Aorta (tissue), 5 donors: ENCODE measurements at regions not wholly inside any gene's neighbourhood (a gene's known extent, or its start where the extent isn't known, plus 50 kb on each side); places are given as distances from the start of the nearest gene placed in this dataset.

Source experiments
- ATAC-seq: fragments of 200-7000 bp; cut with Tn5 transposase; one replicate; pipeline ENCODE4 v1.9.1; 2022; ENCODE audit warnings: moderate library complexity; ENCODE audit not compliant: low FRiP score
- DNase-seq, 2 donors: peaks; one replicate each; pipeline ENCODE4 v3.0.0-alpha.2; 2020
- H3K27ac ChIP-seq, 2 donors: one replicate each; pipeline ENCODE4 v1.5.1; 2013; ENCODE audit warnings: low read length in 2 of 2, mild to moderate bottlenecking in 2 of 2, moderate library complexity in 2 of 2, control low read depth in 1 of 2, inconsistent platforms in 1 of 2, low read depth in 1 of 2
- H3K27me3 ChIP-seq, 2 donors: one replicate each; pipeline ENCODE4 v1.6.1; 2013; ENCODE audit warnings: control low read depth in 1 of 2, low read length in 1 of 2, mild to moderate bottlenecking in 1 of 2, moderate library complexity in 1 of 2; ENCODE audit not compliant: insufficient read depth in 2 of 2, control insufficient read depth in 1 of 2
- H3K36me3 ChIP-seq, 2 donors: one replicate each; pipeline ENCODE4 v1.6.1; 2013; ENCODE audit warnings: control low read depth in 1 of 2, low read length in 1 of 2, mild to moderate bottlenecking in 1 of 2; ENCODE audit not compliant: insufficient read depth in 2 of 2, control insufficient read depth in 1 of 2
- H3K4me1 ChIP-seq, 2 donors: one replicate each; pipeline ENCODE4 v1.6.1; 2013; ENCODE audit warnings: low read length in 2 of 2, control low read depth in 1 of 2, mild to moderate bottlenecking in 1 of 2, moderate library complexity in 1 of 2; ENCODE audit not compliant: insufficient read depth in 2 of 2, control insufficient read depth in 1 of 2
- H3K4me3 ChIP-seq, 2 donors: one replicate each; pipeline ENCODE4 v1.5.1; 2013; ENCODE audit warnings: low read length in 2 of 2, control low read depth in 1 of 2, mild to moderate bottlenecking in 1 of 2
- H3K9me3 ChIP-seq: one replicate; pipeline ENCODE4 v1.6.1; 2013; ENCODE audit warnings: mild to moderate bottlenecking, low read length; ENCODE audit not compliant: control insufficient read depth
- WGBS, 2 donors: extraction: QIAGEN DNeasy Blood & Tissue Kit; methylation state at CpG; one replicate each; pipeline ENCODE4 v1.1.7; 2013; 5-methylcytosine and 5-hydroxymethylcytosine counted together
- intact Hi-C, 2 donors: fragments of 100-400 bp; cut with DNase I; formaldehyde crosslinking; loops; one replicate each; pipeline versions ENCODE4 v1.14.2 to v1.15.0; 2022
- donor health status: healthy with polysubstance abuse.
- donor health status: Bipolar disorder and iron deficiency.
- donor health status: DM: no; HTN: no; CAD: no.
- donor health status: DM: no; HTN: no; CAD: no.
- donor health status: DM: yes; HTN: yes; CAD: no.

- ATAC-seq, result no peak
- no peaks in the 10 kb centered on the region for H3K4me1 ChIP-seq
- 97 to 98% methylated on average over 3 of the region's 3 CpGs for WGBS, 2 donors
- no peaks in the 10 kb centered on the region for H3K36me3 ChIP-seq
- H3K4me3 ChIP-seq, result no peak overlapping the region
- no peaks in the 10 kb centered on the region for H3K9me3 ChIP-seq
- DNase-seq, result no peak
- intact Hi-C loops, result no loop called here
- H3K27me3 ChIP-seq, result no peaks in the 10 kb centered on the region
- H3K27ac ChIP-seq, result no peak overlapping the region
Measured at GRCh38 chr10:78459639-78460037, 426.0 kb downstream of the RPS24 start.

DNA sequence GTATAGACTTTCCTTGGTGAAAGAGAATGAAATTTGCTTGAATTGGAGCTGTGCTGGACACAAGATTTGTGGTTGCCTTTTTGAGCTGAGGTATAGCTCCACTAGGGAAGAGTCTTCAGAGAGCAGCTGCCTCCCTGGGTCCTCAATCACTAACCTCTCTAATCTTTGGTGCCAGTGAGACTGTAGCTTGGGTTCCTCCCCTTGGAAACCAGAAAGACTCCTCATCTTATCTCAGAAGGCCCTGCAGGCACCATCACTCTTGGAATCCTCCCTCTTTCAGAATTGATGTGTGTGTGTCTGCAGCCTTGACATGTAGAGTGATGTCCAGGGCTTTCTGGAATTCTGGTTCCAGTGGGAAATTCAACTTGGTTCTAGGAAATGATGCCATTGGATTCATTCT lies 426.5 kb downstream of the RPS24 start:
- ATAC-seq (no peak), DNase-seq (no peak)
- Histone ChIP-seq H3K4me1 (no peaks in the 10 kb centered on the region), H3K9me3 (no peaks in the 10 kb centered on the region), H3K36me3 (no peaks in the 10 kb centered on the region), H3K27me3 (no peaks in the 10 kb centered on the region), H3K4me3 (no peak overlapping the region), H3K27ac (no peak overlapping the region)
- intact Hi-C loops, result no loop called here

GRCh38 chr10:78461333-78461732 lies 427.7 kb downstream of the RPS24 start:
- H3K27ac ChIP-seq, result no peak overlapping the region
- no peaks in the 10 kb centered on the region for H3K4me1 ChIP-seq
- H3K36me3 ChIP-seq, result no peaks in the 10 kb centered on the region
- no peaks in the 10 kb centered on the region for H3K9me3 ChIP-seq
- ATAC-seq (no peak), DNase-seq (no peak)
- H3K27me3 ChIP-seq, result no peaks in the 10 kb centered on the region
- H3K4me3 ChIP-seq, result no peak overlapping the region
- intact Hi-C loops, result no loop called here
- WGBS, 2 donors, result 96 to 98% methylated on average over 4 of the region's 4 CpGs

GRCh38 chr10:78462176-78462575 lies 428.5 kb downstream of the RPS24 start:
- Histone ChIP-seq H3K36me3 (no peaks in the 10 kb centered on the region), H3K4me1 (no peaks in the 10 kb centered on the region), H3K27ac (no peak overlapping the region), H3K4me3 (no peak overlapping the region), H3K9me3 (no peaks in the 10 kb centered on the region), H3K27me3 (no peaks in the 10 kb centered on the region)
- WGBS, 2 donors, result 75 to 83% methylated on average over 4 of the region's 4 CpGs
- intact Hi-C loops, result no loop called here
- DNase-seq, result no peak
- ATAC-seq, result no peak

DNA sequence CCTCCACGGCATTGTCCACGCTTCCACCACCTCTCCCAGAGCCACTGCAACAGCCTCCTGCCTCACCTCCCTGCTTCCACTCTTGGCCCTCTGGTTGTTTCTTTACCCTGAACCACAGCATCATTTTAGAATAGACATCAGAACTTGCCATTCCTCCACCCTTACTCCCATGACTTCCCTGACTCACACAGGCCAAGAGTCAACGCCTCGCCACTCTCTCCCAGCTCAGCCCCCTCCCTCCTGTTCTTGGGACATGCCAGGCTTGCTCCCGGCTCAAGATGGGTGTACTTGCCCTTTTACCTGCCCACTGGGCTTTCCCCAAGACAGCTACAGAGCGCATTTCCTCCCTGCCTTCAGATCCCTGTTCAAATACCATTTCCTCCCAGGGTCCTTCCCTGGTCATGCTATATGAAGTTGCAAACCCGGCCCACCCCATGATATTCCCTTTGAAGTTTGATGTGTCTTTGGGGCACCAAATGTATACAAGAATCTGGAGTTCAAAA lies 429.1 kb downstream of the RPS24 start:
- DNase-seq, result no peak
- Histone ChIP-seq H3K27me3 (no peaks in the 10 kb centered on the region), H3K36me3 (no peaks in the 10 kb centered on the region), H3K27ac (no peak overlapping the region), H3K4me3 (no peak overlapping the region), H3K4me1 (no peaks in the 10 kb centered on the region), H3K9me3 (no peaks in the 10 kb centered on the region)
- intact Hi-C loops, result no loop called here
- whole genome bisulfite sequencing, 2 donors, result 81 to 89% methylated on average over 7 of the region's 7 CpGs
- ATAC-seq, result no peak

- no peaks in the 10 kb centered on the region for H3K4me1 ChIP-seq
- no peak for DNase-seq
- no peak overlapping the region for H3K4me3 ChIP-seq
- intact Hi-C loops, result no loop called here
- WGBS, 2 donors, result 73 to 81% methylated on average over 4 of the region's 4 CpGs
- ATAC-seq, result peak; percentile 29
- no peaks in the 10 kb centered on the region for H3K27me3 ChIP-seq
- no peak overlapping the region for H3K27ac ChIP-seq
- no peaks in the 10 kb centered on the region for H3K9me3 ChIP-seq
- H3K36me3 ChIP-seq, result no peaks in the 10 kb centered on the region
Measured at GRCh38 chr10:78464118-78464855, 430.6 kb downstream of the RPS24 start.

DNA sequence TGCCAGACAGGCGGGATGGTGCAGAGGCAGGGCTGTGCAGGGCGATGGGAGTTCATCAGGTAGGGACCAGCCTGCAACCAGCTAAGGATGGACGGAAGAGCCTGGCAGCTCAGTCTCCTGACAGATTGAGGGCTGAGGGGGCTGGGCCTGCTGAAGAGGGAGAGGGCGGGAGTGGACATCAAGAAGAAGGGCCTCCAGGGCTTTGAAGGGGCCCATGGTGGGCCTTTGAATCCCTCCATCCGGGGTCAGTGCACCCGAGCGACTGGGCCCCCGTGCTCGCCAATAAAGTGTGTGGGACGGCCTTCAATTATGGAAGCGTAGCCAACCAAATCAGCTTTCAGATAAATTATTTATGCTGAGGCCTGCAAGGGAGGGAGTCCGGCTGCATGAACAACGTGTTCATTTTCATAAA lies 431.2 kb downstream of the RPS24 start:
- ATAC-seq, result no peak

GRCh38 chr10:78465431-78465830 lies 431.8 kb downstream of the RPS24 start:
- no peak for DNase-seq
- Histone ChIP-seq H3K4me1 (no peaks in the 10 kb centered on the region), H3K4me3 (no peak overlapping the region), H3K9me3 (no peaks in the 10 kb centered on the region), H3K36me3 (no peaks in the 10 kb centered on the region), H3K27ac (no peak overlapping the region), H3K27me3 (no peaks in the 10 kb centered on the region)
- no peak for ATAC-seq
- 79 to 92% methylated on average over 2 of the region's 2 CpGs for WGBS, 2 donors
- intact Hi-C loops, result no loop called here

More for the DNA sequence above, 431.2 kb downstream of the RPS24 start:
- no peaks in the 10 kb centered on the region for H3K4me1 ChIP-seq
- intact Hi-C loops, result no loop called here
- 76 to 79% methylated on average over 13 of the region's 13 CpGs for WGBS, 2 donors
- H3K9me3 ChIP-seq, result no peaks in the 10 kb centered on the region
- no peak for DNase-seq
- H3K36me3 ChIP-seq, result no peaks in the 10 kb centered on the region
- H3K27me3 ChIP-seq, result no peaks in the 10 kb centered on the region
- H3K4me3 ChIP-seq, result no peak overlapping the region
- no peak overlapping the region for H3K27ac ChIP-seq

DNA sequence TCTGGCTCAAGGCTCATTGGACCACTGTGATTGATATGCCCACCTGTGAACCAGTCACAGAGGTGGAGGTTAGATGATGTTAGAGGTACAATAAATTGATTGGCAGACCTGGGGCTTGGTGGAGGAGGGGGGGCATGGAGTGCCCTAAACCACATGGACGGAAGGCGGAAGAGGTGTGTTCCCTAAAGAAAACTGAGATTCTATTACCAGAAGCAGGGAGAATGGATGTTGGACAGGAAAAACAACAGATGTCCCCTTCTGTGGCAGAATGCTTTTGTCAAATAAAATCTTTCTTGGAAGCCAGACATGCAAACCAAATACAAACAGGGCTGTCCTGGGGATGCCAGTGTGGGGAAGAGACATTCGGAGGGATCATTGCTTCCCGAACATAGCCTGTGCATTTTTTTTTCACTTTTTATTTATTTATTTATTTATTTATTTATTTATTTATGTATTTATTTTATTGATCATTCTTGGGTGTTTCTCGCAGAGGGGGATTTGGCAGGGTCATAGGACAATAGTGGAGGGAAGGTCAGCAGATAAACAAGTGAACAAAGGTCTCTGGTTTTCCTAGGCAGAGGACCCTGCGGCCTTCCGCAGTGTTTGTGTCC lies 433.9 kb downstream of the RPS24 start:
- intact Hi-C loops, result no loop called here
- Histone ChIP-seq H3K27me3 (no peaks in the 10 kb centered on the region), H3K27ac (no peak overlapping the region), H3K4me3 (no peak overlapping the region), H3K36me3 (no peaks in the 10 kb centered on the region), H3K4me1 (no peaks in the 10 kb centered on the region), H3K9me3 (no peaks in the 10 kb centered on the region)
- ATAC-seq, result no peak
- DNase-seq, result peak in 1 of 2 donors; percentile 6
- WGBS, 2 donors, result 91 to 95% methylated on average over 5 of the region's 7 CpGs
